ENCODE measurements at regions not wholly inside any gene's neighbourhood (a gene's known extent, or its start where the extent isn't known, plus 50 kb on each side); places are given as distances from the start of the nearest gene placed in this dataset.

GRCh38 chr18:55731594-55732042 lies 143.6 kb upstream of the TCF4 start:
- POLR2A ChIA-PET = interaction anchor here (0.6 to 1.5 kb wide), 7 partner anchors 8 to 415 kb away, joined by 3 to 5 read pairs (median 3); no protein-coding TSS in a partner anchor
- Histone ChIP-seq H4K20me1 (replicated peaks; ENCODE audit: control insufficient read depth, insufficient read depth, low read length) (no peaks in the 10 kb centered on the region), H3K36me3 (ENCODE audit: control insufficient read depth, insufficient read depth, low read length) (no peaks in the 10 kb centered on the region), H2AFZ (ENCODE audit: low read depth, low read length) (peak overlapping the region; percentile 60), H3K79me2 (ENCODE audit: control insufficient read depth, insufficient read depth, low read length) (no peaks in the 10 kb centered on the region), H3K9me3 (replicated peaks; ENCODE audit: control insufficient read depth, insufficient read depth, low read depth, low read length) (no peaks in the 10 kb centered on the region), H3K4me3 (no peak overlapping the region; the same call in 1 of the 2 replicates), H3K4me1 (replicated peaks in 1 of 2; ENCODE audit: control insufficient read depth in 2 of 2, insufficient read depth in 2 of 2, low read length in 2 of 2) (peaks cover 0 to 34% of the 10 kb centered on the region in 2 experiments; a peak in 2 of 5 replicates), H3K9me1 (ENCODE audit: control insufficient read depth, insufficient read depth, low read length) (no peaks in the 10 kb centered on the region), H3K9ac (ENCODE audit: insufficient read depth in 1 of 2, low read depth in 2 of 2, low read length in 2 of 2) (peak overlapping the region in 1 of 2 experiments; percentile 47; a peak in 2 of 4 replicates), H3K27ac (ENCODE audit: extremely low read depth, low read depth, low read length) (peak overlapping the region; percentile 77), H3K4me2 (ENCODE audit: insufficient read depth, low read length) (peak overlapping the region; percentile 50), H3K27me3 (ENCODE audit: control insufficient read depth in 2 of 2, insufficient read depth in 2 of 2, low read length in 2 of 2) (no peaks in the 10 kb centered on the region)
- no TSS peak for BruUV-seq (replicated peaks)
- intact Hi-C loops (cut with micrococcal nuclease) = loop anchor here (1.0 to 5.0 kb wide), 2 partner anchors 17 to 139 kb away; no protein-coding TSS in a partner anchor
- in situ Hi-C loops (cut with MboI) = no loop called here
- FAIRE-seq = peak; percentile 70
- DNase-seq (ENCODE audit: extremely low read depth in 1 of 4, low spot score in 3 of 4) = peak; percentile 42 to 64 (median 56)
- WGBS (ENCODE audit: insufficient coverage, low coverage, missing lambda C conversion rate) = 6% methylated on average over 4 of the region's 4 CpGs
- CTCF ChIA-PET (ENCODE audit: low intra/inter-chr PET ratio) = no interaction called here
- peak; percentile 80 for ATAC-seq
- TF ChIP-seq POLR3A (IDR thresholded peaks at IDR 0.05; ENCODE audit: borderline replicate concordance, extremely low read depth, insufficient read depth, insufficient read length) (no peak), L3MBTL2 (IDR thresholded peaks at IDR 0.05) (peak; percentile 98), FOXK2 (conservative IDR thresholded peaks at IDR 0.05 in 1 of 2, IDR thresholded peaks at IDR 0.05 in 1 of 2; ENCODE audit: low read depth in 2 of 2) (peak; percentile 41 to 78; a peak in 3 of 4 replicates), ZNF395 (CRISPR knock-in tag; IDR thresholded peaks at IDR 0.05) (0 out of 2 replicates have a peak, but pooled peaks have one; percentile 30), CHAMP1 (IDR thresholded peaks at IDR 0.05) (no peak), RAD51 (IDR thresholded peaks at IDR 0.05; ENCODE audit: borderline replicate concordance, low read depth) (peak; percentile 40; the same call in 1 of the 2 replicates), TBP (optimal IDR thresholded peaks at IDR 0.05; ENCODE audit: low read depth, low read length) (no peak), TEAD1 (CRISPR knock-in tag; IDR thresholded peaks at IDR 0.05) (0 out of 4 replicates have a peak, but pooled peaks of 1 of the 2 experiments have one; percentile 23), MYC (IDR thresholded peaks at IDR 0.05; ENCODE audit: low read depth, low read length) (peak; percentile 66; the same call in 1 of the 2 replicates), MYC (CRISPR knock-in tag; IDR thresholded peaks at IDR 0.05; ENCODE audit: borderline replicate concordance, low read depth) (no peak), GATA2 (CRISPR knock-in tag; IDR thresholded peaks at IDR 0.05) (no peak), SAP30 (IDR thresholded peaks at IDR 0.05; ENCODE audit: borderline replicate concordance, insufficient read depth, low read depth, low read length, poor library complexity, severe bottlenecking) (no peak), RFX5 (IDR thresholded peaks at IDR 0.05; ENCODE audit: low read depth, low read length) (no peak), FOXJ2 (tag; IDR thresholded peaks at IDR 0.05) (0 out of 2 replicates have a peak, but pooled peaks have one; percentile 64)
- TF ChIP-seq, protein P1, sequence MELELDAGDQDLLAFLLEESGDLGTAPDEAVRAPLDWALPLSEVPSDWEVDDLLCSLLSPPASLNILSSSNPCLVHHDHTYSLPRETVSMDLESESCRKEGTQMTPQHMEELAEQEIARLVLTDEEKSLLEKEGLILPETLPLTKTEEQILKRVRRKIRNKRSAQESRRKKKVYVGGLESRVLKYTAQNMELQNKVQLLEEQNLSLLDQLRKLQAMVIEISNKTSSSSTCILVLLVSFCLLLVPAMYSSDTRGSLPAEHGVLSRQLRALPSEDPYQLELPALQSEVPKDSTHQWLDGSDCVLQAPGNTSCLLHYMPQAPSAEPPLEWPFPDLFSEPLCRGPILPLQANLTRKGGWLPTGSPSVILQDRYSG (tag; conservative IDR thresholded peaks at IDR 0.05; ENCODE audit: low read depth) = 0 out of 2 replicates have a peak, but pooled peaks have one; percentile 44
